Stimulated activated naive B cell treated with anti-CD40 and anti-IgM and Interleukin-4, amounts not matched to agents 10 μg/mL and 1 μg/mL and 100 μg/mL, for 72 hours (primary cell): ENCODE measurements at regions not wholly inside any gene's neighbourhood (a gene's known extent, or its start where the extent isn't known, plus 50 kb on each side); places are given as distances from the start of the nearest gene placed in this dataset.
"Not testable (repeated sequence)": the region's sequence is repeated elsewhere in the genome, so short reads cannot be mapped to it uniquely, and the experiment has no call there.

Source experiments
- ATAC-seq, 2 donors: fragments of 150-1000 bp; cut with Tn5 transposase; replicated peaks; 2 replicates each; pipeline ENCODE4 v1.10.0; 2021; ENCODE audit warnings: moderate library complexity in 1 of 2
- DNase-seq: peaks from one replicate; pipeline ENCODE4 v3.0.0; 2021
- H3K27ac Mint-ChIP-seq: one replicate; pipeline ENCODE4 v1.8.0; 2022; ENCODE audit warnings: mild to moderate bottlenecking, mixed read lengths
- H3K27me3 Mint-ChIP-seq, 2 donors: one replicate each; pipeline ENCODE4 v1.8.0; 2022; ENCODE audit warnings: mixed read lengths in 2 of 2
- H3K36me3 Mint-ChIP-seq, 2 donors: one replicate each; pipeline ENCODE4 v1.8.0; 2022; ENCODE audit warnings: mixed read lengths in 2 of 2, mild to moderate bottlenecking in 1 of 2
- H3K4me1 Mint-ChIP-seq, 2 donors: one replicate each; pipeline ENCODE4 v1.8.0; 2022; ENCODE audit warnings: mixed read lengths in 2 of 2, mild to moderate bottlenecking in 1 of 2
- H3K4me3 Mint-ChIP-seq, 2 donors: one replicate each; pipeline ENCODE4 v1.8.0; 2022; ENCODE audit warnings: mild to moderate bottlenecking in 2 of 2, mixed read lengths in 2 of 2, moderate library complexity in 1 of 2
- H3K9me3 Mint-ChIP-seq, 2 donors: one replicate each; pipeline ENCODE4 v1.8.0; 2022; ENCODE audit warnings: mixed read lengths in 2 of 2, mild to moderate bottlenecking in 1 of 2

DNA sequence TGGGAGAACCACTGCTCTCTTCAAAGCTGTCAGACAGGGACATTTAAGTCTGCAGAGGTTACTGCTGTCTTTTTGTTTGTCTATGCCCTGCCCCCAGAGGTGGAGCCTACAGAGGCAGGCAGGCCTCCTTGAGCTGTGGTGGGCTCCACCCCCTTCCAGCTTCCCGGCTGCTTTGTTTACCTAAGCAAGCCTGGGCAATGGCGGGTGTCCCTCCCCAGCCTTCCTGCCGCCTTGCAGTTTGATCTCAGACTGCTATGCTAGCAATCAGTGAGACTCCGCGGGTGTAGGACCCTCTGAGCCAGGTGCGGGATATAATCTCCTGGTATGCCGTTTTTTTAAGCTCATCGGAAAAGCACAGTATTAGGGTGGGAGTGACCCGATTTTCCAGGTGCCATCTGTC, 141.0 kb downstream of the PLPPR4 start:
- not testable (repeated sequence) for H3K27me3 Mint-ChIP-seq, ATAC-seq, H3K36me3 Mint-ChIP-seq, DNase-seq, H3K4me1 Mint-ChIP-seq, H3K4me3 Mint-ChIP-seq, H3K9me3 Mint-ChIP-seq, H3K27ac Mint-ChIP-seq

DNA sequence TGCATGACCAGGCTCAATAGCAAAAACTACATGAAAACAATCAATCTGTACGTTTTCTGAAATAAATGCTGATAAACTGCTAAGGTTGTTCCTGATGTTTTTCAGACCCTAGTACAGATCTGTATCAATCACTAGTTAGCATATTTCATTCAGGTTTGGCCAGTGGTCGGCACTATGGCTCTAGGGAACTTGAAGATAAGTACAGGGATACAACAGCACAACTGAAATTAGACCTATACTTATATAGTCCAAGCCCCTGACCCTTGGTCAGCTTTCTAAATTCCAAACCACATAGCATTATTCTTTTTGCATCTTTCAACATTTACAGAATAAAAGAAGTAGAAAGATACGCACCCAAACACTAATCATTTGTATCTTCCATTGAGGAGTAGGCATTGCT, 142.7 kb downstream of the PLPPR4 start:
- Mint-ChIP-seq H3K36me3 (no peaks in the 10 kb centered on the region), H3K27ac (no peak overlapping the region), H3K9me3 (no peaks in the 10 kb centered on the region), H3K27me3 (no peaks in the 10 kb centered on the region), H3K4me1 (no peaks in the 10 kb centered on the region), H3K4me3 (no peak overlapping the region)
- ATAC-seq: no peak
- DNase-seq: no peak

DNA sequence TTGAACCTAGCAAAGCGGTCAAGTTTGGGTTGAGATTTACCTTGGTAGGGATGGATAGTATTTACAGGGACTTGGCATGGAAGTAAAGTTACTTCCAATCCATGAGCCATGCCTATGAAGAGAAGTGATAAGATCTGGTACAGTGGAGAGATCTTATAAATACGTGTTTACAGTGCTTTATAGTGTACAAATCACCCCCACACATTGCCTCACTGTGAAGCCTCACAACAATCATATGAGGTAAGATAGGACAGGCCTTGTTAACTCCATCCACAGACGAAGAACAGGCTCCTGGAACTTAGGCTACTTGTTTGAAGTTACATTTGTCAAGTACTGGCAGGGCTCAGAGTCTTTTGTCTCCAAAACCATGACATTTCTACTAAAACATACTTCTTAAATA, 159.8 kb downstream of the PLPPR4 start:
- H3K4me3 Mint-ChIP-seq: no peak overlapping the region
- DNase-seq (no peak), ATAC-seq (no peak)
- no peak overlapping the region for H3K27ac Mint-ChIP-seq
- H3K27me3 Mint-ChIP-seq: no peaks in the 10 kb centered on the region
- peaks cover 0 to 2% of the 10 kb centered on the region in 2 donors for H3K36me3 Mint-ChIP-seq
- H3K4me1 Mint-ChIP-seq: no peaks in the 10 kb centered on the region
- H3K9me3 Mint-ChIP-seq: peaks cover 0 to 10% of the 10 kb centered on the region in 2 donors

DNA sequence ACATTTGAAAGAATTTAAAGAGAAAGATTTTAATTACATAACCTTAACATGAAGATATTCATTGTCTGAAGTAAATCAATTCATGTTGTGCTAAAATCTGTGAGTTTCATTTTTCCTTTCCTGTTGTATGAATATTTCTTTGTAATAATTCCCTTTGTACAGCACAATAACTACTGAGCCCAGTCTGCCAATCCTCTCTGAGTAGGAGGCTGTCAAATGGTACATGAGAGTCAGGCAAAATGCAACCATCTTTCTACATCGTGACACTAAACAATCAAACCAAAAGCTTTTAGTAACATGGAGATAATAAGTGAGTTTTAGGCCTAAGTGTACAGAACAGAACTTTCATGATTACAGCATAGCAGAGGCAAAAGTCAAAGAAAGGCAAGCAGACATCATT, 165.5 kb downstream of the PLPPR4 start:
- Mint-ChIP-seq H3K4me3 (no peak overlapping the region), H3K9me3 (no peaks in the 10 kb centered on the region), H3K36me3 (no peaks in the 10 kb centered on the region), H3K4me1 (no peaks in the 10 kb centered on the region), H3K27ac (no peak overlapping the region), H3K27me3 (no peaks in the 10 kb centered on the region)
- ATAC-seq: no peak
- no peak for DNase-seq

DNA sequence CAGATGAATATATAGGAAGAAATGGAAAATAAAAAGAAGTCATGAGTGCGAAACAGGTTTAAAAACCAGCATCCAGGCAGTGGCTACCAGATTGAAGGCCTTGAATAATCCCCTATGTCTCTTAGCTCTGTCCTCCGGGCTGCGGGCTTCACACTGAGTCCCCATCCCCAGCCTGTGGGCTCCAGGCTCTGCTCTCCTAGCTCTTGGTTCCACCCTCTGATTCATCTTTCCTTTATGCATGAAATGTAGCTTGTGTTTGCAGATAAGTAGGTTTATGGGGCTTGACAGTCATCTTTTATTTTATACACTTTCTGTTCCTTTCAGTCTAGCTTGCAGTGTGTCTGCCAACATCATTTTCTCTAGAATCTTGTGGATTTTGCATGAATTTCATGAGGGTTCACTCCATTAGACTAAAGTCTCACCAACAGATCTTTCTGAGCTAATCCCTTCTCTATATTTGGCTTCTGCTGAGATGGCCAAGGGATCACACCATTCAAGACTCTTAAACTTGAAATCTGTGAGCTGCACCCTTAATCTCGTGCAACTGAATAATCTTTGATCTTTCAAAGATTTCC, 174.5 kb downstream of the PLPPR4 start:
- H3K36me3 Mint-ChIP-seq: no peaks in the 10 kb centered on the region
- H3K4me1 Mint-ChIP-seq: peaks cover 0 to 2% of the 10 kb centered on the region in 2 donors
- H3K9me3 Mint-ChIP-seq: peaks cover 0 to 3% of the 10 kb centered on the region in 2 donors
- no peak for ATAC-seq
- no peak overlapping the region for H3K4me3 Mint-ChIP-seq
- no peak for DNase-seq
- no peaks in the 10 kb centered on the region for H3K27me3 Mint-ChIP-seq
- H3K27ac Mint-ChIP-seq: no peak overlapping the region

DNA sequence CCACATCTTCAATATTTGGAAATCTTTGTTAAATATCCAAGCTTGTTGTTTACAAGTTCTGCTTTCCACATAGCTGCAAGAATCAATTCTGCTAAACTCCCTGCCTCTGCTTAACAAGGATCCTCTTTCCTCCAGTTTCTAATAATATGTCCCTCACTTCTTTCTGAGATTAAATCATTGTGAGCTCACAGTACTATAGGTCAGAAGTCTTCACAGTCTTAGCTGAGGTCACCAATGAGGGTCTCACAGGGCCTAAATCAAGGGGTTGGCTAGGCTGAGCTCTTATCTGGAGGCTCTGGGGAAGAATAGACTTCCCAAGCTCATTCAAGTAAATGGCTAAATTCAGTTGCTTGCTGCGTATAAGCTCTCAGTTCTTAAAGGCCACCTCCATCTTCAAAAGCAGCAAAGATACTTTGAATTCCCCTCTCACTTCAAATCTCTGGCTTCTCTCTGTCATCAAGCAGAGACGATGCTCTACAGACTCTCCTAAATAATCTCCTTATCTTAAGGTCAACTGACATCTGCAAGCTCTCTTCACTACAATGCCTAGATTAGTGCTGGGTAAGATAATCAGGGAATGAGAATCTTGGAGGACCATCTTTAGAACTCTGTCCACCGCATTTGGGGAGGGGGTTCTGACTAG, 175.3 kb downstream of the PLPPR4 start:
- Mint-ChIP-seq H3K27me3 (no peaks in the 10 kb centered on the region), H3K27ac (no peak overlapping the region), H3K9me3 (peaks cover 0 to 3% of the 10 kb centered on the region in 2 donors), H3K4me3 (no peak overlapping the region), H3K4me1 (peaks cover 0 to 2% of the 10 kb centered on the region in 2 donors), H3K36me3 (no peaks in the 10 kb centered on the region)
- ATAC-seq (no peak), DNase-seq (no peak)

DNA sequence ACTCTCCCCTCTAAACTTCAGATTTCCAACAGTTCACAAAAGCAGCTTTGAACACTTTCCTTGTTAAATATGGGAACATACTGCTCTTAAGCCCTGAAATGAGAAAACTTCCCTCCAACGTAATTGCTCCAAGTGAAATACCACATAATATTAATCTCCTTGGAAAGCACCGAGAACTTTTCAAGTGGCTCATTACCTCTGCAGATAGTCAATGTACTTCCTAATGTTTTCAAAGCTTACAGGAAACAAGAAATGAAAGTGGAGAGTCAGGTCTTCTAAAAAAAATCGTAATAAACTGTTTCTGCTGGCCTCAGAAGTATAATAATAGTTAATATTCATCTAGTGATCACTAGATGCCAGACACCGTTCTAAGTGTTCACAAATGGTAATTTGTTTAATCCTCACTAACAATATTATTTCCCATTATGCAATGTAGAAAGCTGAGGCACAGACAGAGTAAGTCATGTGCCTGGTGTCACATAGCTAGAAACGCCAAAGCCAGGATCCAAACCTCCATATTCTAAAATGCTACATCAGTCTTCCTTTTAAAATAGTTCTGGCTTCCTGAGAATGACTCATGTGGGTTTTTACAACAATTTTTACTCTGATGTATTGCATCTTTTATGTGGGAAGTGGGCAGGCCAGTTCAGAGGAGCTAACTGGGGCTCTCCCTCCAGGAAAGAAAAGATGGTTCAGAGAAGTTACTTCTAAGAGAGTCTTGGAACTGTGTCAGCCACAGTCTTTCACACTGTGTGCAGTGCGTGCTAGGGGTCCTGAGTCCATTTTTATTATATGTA, 177.2 kb downstream of the PLPPR4 start:
- no peaks in the 10 kb centered on the region for H3K36me3 Mint-ChIP-seq
- no peak overlapping the region for H3K4me3 Mint-ChIP-seq
- no peaks in the 10 kb centered on the region for H3K4me1 Mint-ChIP-seq
- H3K27me3 Mint-ChIP-seq: no peaks in the 10 kb centered on the region
- DNase-seq (no peak), ATAC-seq (no peak)
- no peak overlapping the region for H3K27ac Mint-ChIP-seq
- H3K9me3 Mint-ChIP-seq: peaks cover 0 to 3% of the 10 kb centered on the region in 2 donors

DNA sequence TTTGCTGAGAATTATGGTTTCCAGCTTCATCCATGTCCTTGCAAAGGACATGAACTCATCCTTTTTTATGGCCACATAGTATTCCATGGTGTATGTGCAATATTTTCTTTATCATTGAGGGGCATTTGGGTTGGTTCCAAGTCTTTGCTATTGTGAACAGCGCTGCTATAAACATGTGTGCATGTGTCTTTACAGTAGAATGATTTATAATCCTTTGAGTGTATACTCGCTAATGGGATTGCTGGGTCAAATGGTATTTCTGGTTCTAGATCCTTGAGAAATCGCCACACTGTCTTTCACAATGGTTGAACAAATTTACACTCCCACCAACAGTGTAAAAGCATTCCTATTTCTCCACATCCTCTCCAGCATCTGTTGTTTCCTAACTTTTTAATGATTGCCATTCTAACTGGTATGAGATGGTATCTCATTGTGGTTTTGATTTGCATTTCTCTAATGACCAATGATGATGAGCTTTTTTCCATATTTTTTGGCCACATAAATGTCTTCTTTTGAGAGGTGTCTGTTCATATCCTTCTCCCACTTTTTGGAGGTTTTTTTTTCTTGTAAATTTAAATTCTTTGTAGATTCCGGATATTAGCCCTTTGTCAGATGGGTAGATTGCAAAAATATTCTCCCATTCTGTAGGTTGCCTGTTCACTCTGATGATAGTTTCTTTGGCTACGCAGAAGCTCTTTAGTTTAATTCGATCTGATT, 180.1 kb downstream of the PLPPR4 start:
- not testable (repeated sequence) for DNase-seq

DNA sequence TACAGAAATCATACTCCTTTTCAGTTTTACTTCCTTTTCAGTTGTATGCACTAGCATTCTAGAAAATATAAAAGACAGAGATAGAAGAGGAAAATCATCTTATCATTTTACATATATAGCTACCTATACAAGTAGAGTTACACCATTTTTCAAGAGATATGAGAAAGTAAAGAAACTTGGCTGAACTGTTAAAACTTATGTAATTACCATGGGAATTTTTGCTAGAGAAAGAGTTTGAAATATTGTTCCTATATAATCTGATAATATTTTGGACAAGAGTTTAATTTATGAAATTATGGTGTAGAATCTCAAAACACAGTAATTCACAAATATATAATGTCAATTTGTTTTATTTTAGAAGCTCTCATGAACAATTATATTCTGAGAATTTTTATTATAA, 180.8 kb downstream of the PLPPR4 start:
- DNase-seq (no peak), ATAC-seq (no peak)
- Mint-ChIP-seq H3K4me1 (no peaks in the 10 kb centered on the region), H3K36me3 (no peaks in the 10 kb centered on the region), H3K27me3 (no peaks in the 10 kb centered on the region), H3K4me3 (no peak overlapping the region), H3K27ac (no peak overlapping the region), H3K9me3 (peaks cover 0 to 3% of the 10 kb centered on the region in 2 donors)

More for the DNA sequence above, 180.1 kb downstream of the PLPPR4 start:
- H3K4me3 Mint-ChIP-seq, ATAC-seq, H3K27me3 Mint-ChIP-seq, H3K4me1 Mint-ChIP-seq, H3K27ac Mint-ChIP-seq, H3K9me3 Mint-ChIP-seq, H3K36me3 Mint-ChIP-seq: not testable (repeated sequence)

DNA sequence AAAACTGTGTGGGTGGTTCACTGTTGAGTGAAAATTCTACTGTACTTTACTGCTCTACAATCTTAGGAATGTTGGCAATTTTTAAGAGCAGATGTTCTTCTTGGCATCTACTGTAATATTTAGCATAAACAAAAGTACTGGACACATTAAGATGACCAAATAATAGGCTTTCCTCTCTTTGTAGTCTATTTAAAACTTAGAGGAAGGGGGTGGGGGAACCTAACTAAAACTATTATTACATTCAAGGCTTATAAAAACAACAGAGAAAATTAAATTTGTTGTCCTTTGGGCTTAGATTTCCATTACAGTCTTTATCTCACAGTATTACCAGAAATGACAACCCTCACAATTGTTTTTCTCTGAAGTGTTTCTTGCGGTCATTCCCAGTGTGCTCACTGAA, 181.2 kb downstream of the PLPPR4 start:
- DNase-seq (no peak), ATAC-seq (no peak)
- H3K4me1 Mint-ChIP-seq: no peaks in the 10 kb centered on the region
- no peak overlapping the region for H3K27ac Mint-ChIP-seq
- peaks cover 0 to 3% of the 10 kb centered on the region in 2 donors for H3K9me3 Mint-ChIP-seq
- no peak overlapping the region for H3K4me3 Mint-ChIP-seq
- no peaks in the 10 kb centered on the region for H3K36me3 Mint-ChIP-seq
- H3K27me3 Mint-ChIP-seq: no peaks in the 10 kb centered on the region

DNA sequence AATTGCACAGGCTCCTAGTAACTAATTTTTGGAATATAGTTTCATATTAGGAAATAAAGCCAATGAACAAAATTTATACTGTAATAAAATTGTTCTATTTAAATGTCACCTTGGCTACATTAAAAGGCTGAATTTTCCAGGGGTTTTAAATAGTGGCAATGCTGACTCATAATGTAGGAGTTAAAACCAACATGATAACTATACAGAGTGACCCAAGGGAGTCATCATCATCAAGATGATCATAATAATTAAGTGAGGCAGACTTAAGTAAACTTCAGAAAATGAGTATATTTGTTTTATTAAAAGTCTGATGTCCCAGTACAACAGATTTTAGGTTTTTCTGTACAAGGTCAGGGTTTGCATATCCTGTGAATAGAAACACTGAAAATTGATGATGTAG, 183.4 kb downstream of the PLPPR4 start:
- DNase-seq (no peak), ATAC-seq (no peak)
- H3K27ac Mint-ChIP-seq: no peak overlapping the region
- no peaks in the 10 kb centered on the region for H3K36me3 Mint-ChIP-seq
- H3K4me3 Mint-ChIP-seq: no peak overlapping the region
- H3K27me3 Mint-ChIP-seq: no peaks in the 10 kb centered on the region
- no peaks in the 10 kb centered on the region for H3K4me1 Mint-ChIP-seq
- no peaks in the 10 kb centered on the region for H3K9me3 Mint-ChIP-seq

DNA sequence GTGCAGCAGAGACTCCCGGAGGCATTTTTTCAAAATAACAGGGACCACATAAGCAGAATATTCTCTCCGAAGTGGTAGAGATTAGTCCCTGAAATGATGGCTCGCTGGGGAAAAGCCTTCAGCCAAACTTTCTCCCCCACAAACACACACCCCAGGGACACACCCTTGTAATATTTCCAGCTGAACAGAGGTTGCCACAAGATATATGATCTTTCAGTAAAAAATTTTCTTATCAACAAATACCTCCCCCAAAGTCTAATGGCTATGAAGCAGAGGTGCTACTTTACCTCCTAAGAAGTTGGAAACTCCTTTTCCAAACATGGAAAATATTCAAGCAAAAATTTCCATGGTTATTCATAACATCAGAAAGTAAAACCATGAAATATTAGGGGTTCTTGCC, 190.2 kb upstream of the PALMD start:
- no peak overlapping the region for H3K27ac Mint-ChIP-seq
- no peaks in the 10 kb centered on the region for H3K36me3 Mint-ChIP-seq
- no peaks in the 10 kb centered on the region for H3K4me1 Mint-ChIP-seq
- DNase-seq: no peak
- no peak overlapping the region for H3K4me3 Mint-ChIP-seq
- ATAC-seq: no peak
- no peaks in the 10 kb centered on the region for H3K27me3 Mint-ChIP-seq
- no peaks in the 10 kb centered on the region for H3K9me3 Mint-ChIP-seq

DNA sequence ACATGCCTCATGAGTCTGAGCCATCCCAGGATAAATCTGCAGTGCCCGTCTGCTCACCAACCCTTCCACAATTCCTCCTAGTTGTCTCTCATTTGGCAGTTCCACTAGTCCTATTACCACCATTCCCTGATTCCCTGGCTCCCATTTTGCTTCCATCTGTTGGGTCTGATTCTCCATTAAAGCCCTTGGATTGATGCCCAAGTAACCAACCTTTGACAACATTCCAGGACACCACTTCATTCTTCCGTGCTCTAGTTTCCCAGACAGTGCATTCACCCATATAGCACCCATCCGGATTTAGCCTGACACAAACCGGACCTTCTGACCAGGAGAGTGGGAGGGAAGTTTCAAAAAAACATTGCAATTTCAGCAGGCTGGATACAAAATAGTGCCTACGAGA, 189.4 kb upstream of the PALMD start:
- no peaks in the 10 kb centered on the region for H3K4me1 Mint-ChIP-seq
- no peaks in the 10 kb centered on the region for H3K36me3 Mint-ChIP-seq
- no peak overlapping the region for H3K27ac Mint-ChIP-seq
- no peaks in the 10 kb centered on the region for H3K9me3 Mint-ChIP-seq
- no peak overlapping the region for H3K4me3 Mint-ChIP-seq
- ATAC-seq (no peak), DNase-seq (no peak)
- H3K27me3 Mint-ChIP-seq: no peaks in the 10 kb centered on the region

DNA sequence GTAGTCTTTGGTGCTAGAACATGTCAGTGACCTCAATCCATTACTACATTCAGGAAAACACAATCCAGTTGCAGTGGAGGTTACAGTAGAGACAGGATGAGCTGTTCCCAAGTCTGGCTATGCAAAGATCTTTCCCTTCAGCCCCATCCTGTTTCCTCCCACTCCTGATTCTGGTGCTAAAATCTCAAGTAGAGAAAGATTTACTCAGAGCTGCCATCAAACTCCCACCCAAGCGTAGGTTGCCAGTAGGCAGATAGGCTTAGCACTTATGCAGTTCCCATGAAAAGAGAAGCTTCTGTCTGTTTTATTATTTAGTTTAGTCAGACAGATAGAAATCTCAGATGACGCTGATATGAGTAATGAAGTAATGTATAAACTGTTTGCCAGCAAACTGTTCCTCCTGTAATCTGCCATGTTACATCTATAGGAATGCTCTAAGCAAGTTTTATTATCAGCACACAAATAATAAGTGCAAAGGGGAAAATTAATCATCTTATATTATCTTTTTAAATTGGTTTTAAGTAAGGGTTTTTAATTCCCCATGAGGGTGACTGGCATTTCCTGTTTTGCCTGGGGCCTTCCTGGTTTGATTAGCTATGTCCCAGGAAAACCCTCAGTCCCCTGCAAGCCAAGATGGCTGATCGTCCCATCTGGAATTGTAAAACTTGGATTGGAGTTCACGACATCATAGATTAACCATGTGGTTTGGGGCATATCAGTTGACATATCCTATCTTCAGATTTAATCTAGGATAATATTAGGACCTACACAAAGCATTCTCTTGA, 188.3 kb upstream of the PALMD start:
- H3K9me3 Mint-ChIP-seq: no peaks in the 10 kb centered on the region
- no peaks in the 10 kb centered on the region for H3K36me3 Mint-ChIP-seq
- ATAC-seq (no peak), DNase-seq (no peak)
- H3K27me3 Mint-ChIP-seq: no peaks in the 10 kb centered on the region
- no peaks in the 10 kb centered on the region for H3K4me1 Mint-ChIP-seq
- no peak overlapping the region for H3K4me3 Mint-ChIP-seq
- H3K27ac Mint-ChIP-seq: no peak overlapping the region
